ENCODE measurements at regions not wholly inside any gene's neighbourhood (a gene's known extent, or its start where the extent isn't known, plus 50 kb on each side); places are given as distances from the start of the nearest gene placed in this dataset.

- TF ChIP-seq CTCF (IDR thresholded peaks at IDR 0.05 in 4 of 5, conservative IDR thresholded peaks at IDR 0.05 in 1 of 5) (no peak), POLR2A (IDR thresholded peaks at IDR 0.05) (no peak)
These were observed 329.2 kb upstream of the KITLG start for GRCh38 chr12:88909510-88909909.
